Upper lobe of left lung (tissue), 4 donors: ENCODE measurements at regions not wholly inside any gene's neighbourhood (a gene's known extent, or its start where the extent isn't known, plus 50 kb on each side); places are given as distances from the start of the nearest gene placed in this dataset.

Experiments
- CTCF ChIP-seq, 6 experiments: fragments of 450-650 bp in 4 of 6; fragments of 200-600 bp in 2 of 6; sonication (generic) in 2 of 6; IDR thresholded peaks; one replicate each; pipeline ENCODE4 v1.5.1; 2016 to 2019; ENCODE audit warnings: antibody characterized with exemption in 6 of 6
- POLR2A ChIP-seq, 4 donors: fragments of 450-650 bp; IDR thresholded peaks; one replicate each; pipeline ENCODE4 v1.5.1; 2016 to 2017; ENCODE audit warnings: antibody characterized with exemption in 4 of 4, mild to moderate bottlenecking in 2 of 4

GRCh38 chr4:56093576-56093975 is 144.8 kb downstream of the CEP135 start:
- no peak for TF ChIP-seq CTCF (IDR thresholded peaks at IDR 0.05)
- no peak for TF ChIP-seq POLR2A (IDR thresholded peaks at IDR 0.05)
